BE2C (cell line): ENCODE measurements at regions not wholly inside any gene's neighbourhood (a gene's known extent, or its start where the extent isn't known, plus 50 kb on each side); places are given as distances from the start of the nearest gene placed in this dataset.

ENCODE experiments used
- DNase-seq: peaks from one replicate; pipeline ENCODE4 v3.0.0-alpha.2; 2020
- H3K27me3 ChIP-seq: fragments of 250-450 bp; sonication (Bioruptor Pico); 2 replicates; pipeline ENCODE4 v1.5.1; 2020; ENCODE audit warnings: mild to moderate bottlenecking
- H3K36me3 ChIP-seq: fragments of 250-450 bp; sonication (Bioruptor Pico); 2 replicates; pipeline ENCODE4 v1.5.1; 2020; ENCODE audit warnings: mild to moderate bottlenecking
- H3K4me1 ChIP-seq: fragments of 250-450 bp; sonication (Bioruptor Pico); 2 replicates; pipeline ENCODE4 v1.5.1; 2020
- H3K4me3 ChIP-seq: 2 replicates; pipeline ENCODE4 v1.5.1; 2011; ENCODE audit warnings: low read depth, low read length
- H3K9me3 ChIP-seq: fragments of 250-450 bp; sonication (Bioruptor Pico); 2 replicates; pipeline ENCODE4 v1.5.1; 2020
- TF ChIP-seq, protein P1 (sequence below): IDR thresholded peaks from 2 replicates; pipeline ENCODE4 v1.5.1; 2012; ENCODE audit warnings: mild to moderate bottlenecking, low read depth, low read length

GRCh38 chr10:21263839-21264238 is 261.6 kb downstream of the SKIDA1 start:
- Histone ChIP-seq H3K4me3 (no peak overlapping the region), H3K9me3 (no peaks in the 10 kb centered on the region), H3K36me3 (no peaks in the 10 kb centered on the region), H3K27me3 (no peaks in the 10 kb centered on the region), H3K4me1 (no peaks in the 10 kb centered on the region)
- TF ChIP-seq, protein P1, sequence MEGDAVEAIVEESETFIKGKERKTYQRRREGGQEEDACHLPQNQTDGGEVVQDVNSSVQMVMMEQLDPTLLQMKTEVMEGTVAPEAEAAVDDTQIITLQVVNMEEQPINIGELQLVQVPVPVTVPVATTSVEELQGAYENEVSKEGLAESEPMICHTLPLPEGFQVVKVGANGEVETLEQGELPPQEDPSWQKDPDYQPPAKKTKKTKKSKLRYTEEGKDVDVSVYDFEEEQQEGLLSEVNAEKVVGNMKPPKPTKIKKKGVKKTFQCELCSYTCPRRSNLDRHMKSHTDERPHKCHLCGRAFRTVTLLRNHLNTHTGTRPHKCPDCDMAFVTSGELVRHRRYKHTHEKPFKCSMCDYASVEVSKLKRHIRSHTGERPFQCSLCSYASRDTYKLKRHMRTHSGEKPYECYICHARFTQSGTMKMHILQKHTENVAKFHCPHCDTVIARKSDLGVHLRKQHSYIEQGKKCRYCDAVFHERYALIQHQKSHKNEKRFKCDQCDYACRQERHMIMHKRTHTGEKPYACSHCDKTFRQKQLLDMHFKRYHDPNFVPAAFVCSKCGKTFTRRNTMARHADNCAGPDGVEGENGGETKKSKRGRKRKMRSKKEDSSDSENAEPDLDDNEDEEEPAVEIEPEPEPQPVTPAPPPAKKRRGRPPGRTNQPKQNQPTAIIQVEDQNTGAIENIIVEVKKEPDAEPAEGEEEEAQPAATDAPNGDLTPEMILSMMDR, result no peak
- DNase-seq, result no peak

DNA sequence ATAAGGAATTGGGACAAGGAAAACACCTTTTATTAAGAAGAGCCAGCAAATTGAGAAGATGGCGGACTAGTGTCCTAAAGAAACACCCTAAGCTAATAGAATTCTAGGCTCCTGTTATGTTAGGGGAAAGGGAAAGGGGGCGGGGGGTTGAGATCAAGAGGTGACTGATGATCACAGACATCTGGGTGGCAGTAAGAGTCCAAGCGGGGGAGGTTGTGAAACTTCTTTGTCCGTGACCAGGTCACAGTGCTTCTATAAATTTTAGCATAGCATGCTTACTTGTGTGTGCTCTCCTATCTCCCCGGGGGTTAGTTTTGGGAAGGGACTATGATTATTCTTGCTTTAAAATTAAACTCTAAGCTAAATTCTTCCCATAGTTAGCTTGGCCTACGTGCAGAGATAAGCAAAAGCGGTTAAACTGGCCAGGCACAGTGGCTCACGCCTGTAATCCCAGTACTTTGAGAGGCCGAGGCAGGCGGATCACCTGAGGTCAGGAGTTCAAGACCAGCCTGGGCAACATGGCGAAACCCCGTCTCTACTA is 262.1 kb downstream of the SKIDA1 start:
- TF ChIP-seq, protein P1, result no peak
- Histone ChIP-seq H3K27me3 (no peaks in the 10 kb centered on the region), H3K4me3 (no peak overlapping the region), H3K36me3 (no peaks in the 10 kb centered on the region), H3K9me3 (no peaks in the 10 kb centered on the region), H3K4me1 (no peaks in the 10 kb centered on the region)
- no peak for DNase-seq

DNA sequence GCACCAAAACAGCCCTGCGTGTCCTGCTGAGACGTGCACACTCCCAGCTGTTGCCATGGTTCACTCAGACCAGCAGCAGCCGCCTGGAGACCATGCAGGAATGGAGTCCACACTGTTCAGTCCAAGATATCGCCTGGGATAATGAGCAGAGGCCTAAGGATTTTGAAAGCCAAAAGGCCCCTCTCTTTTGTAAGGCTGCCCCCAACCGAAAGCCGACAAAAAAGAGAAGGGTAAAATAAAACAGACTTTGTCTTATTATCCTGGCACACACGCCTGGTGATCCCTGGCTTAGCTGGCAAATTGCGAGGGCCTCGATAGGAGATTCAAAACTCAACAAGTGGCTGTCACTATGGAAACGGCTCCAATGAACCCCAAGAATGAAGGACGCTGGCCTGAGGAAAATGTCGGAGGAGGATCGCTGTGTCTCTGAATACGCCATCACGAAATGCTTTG is 263.6 kb downstream of the SKIDA1 start:
- Histone ChIP-seq H3K4me3 (no peak overlapping the region), H3K27me3 (no peaks in the 10 kb centered on the region), H3K36me3 (no peaks in the 10 kb centered on the region), H3K9me3 (no peaks in the 10 kb centered on the region), H3K4me1 (no peaks in the 10 kb centered on the region)
- no peak for DNase-seq
- TF ChIP-seq, protein P1, result no peak

DNA sequence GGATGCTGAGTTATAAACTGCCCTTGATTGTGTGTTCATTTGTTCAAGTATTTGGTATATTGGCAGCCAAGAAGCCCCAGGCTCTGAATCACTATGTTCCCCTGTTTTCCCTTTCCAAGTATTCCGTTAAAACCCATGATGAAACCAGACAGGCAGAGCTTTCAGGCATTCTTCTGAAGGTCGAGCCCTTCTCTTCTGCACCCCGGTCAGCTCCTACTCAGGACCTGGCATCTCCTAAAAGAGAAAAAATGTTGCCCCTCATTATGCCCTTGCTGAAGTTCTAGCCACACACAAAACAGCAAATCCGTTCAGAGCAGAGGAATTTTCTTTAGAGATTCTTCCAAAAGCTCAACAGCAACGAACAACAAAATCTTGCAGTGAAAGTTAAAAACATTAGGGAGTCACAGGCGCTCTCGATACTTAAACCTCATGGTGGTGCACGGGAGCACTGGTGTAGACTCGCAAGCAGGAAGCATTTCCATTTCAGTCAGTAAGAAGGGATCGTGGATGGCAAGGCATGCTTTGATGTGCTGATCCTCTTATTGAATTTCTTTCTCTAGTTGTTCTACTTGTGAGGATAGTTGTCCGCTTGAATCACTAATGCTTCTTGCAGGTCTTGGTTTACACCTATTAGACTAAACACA is 264.9 kb downstream of the SKIDA1 start:
- no peaks in the 10 kb centered on the region for H3K9me3 ChIP-seq
- TF ChIP-seq, protein P1, result no peak
- H3K4me3 ChIP-seq, result no peak overlapping the region
- no peaks in the 10 kb centered on the region for H3K36me3 ChIP-seq
- no peak for DNase-seq
- no peaks in the 10 kb centered on the region for H3K27me3 ChIP-seq
- H3K4me1 ChIP-seq, result no peaks in the 10 kb centered on the region

DNA sequence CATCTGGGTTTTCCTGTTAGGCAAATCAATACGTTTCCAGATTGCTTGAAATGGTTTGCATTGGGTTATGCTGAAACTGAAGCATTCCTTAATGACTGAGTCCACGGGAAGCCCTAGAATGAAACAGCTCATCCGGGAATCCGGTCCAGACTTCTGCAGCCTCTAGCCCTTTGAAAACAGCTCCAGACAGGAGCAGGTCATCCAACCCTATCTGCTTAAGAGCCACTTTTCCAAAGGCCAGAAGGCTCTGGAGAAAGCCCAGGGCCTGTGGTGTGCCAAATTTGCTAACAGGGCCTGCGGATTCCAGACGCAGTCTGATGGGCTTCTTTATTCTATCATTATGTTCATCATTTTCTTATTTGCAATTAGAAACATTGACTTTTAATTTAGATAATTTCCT is 265.4 kb downstream of the SKIDA1 start:
- TF ChIP-seq, protein P1, result no peak
- no peaks in the 10 kb centered on the region for H3K36me3 ChIP-seq
- DNase-seq, result no peak
- H3K27me3 ChIP-seq, result no peaks in the 10 kb centered on the region
- no peaks in the 10 kb centered on the region for H3K4me1 ChIP-seq
- H3K9me3 ChIP-seq, result no peaks in the 10 kb centered on the region
- no peak overlapping the region for H3K4me3 ChIP-seq

DNA sequence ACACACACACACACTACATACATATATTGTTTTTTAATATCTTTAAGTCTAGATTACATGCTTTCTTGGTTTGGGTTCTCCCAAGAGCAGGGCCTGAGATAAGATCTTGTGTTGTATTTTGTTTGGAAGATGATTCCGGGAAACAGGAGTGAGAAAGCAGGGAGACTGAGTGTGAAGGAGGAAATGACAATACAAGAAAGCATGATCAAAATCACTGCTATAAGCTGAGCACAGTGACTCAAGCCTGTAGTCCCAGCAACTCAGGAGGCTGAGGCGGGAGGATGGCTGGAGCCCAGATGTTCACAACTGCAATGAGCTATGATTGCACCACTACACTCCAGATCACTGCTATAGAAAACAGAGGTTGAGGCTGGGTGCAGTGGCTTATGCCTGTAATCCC is 267.6 kb downstream of the SKIDA1 start:
- DNase-seq, result no peak

More for the DNA sequence above, 267.6 kb downstream of the SKIDA1 start:
- H3K27me3 ChIP-seq, result no peaks in the 10 kb centered on the region
- H3K36me3 ChIP-seq, result no peaks in the 10 kb centered on the region
- H3K4me1 ChIP-seq, result no peaks in the 10 kb centered on the region
- H3K9me3 ChIP-seq, result no peaks in the 10 kb centered on the region
- TF ChIP-seq, protein P1, result no peak
- H3K4me3 ChIP-seq, result no peak overlapping the region
